ENCODE measurements at regions not wholly inside any gene's neighbourhood (a gene's known extent, or its start where the extent isn't known, plus 50 kb on each side); places are given as distances from the start of the nearest gene placed in this dataset.

- DNase-seq, result no peak
These were observed 401.9 kb downstream of the QKI start for GRCh38 chr6:163816441-163816840.

GRCh38 chr6:163815796-163816195, 401.3 kb downstream of the QKI start:
- DNase-seq, result no peak

GRCh38 chr6:163814494-163815364, 400.2 kb downstream of the QKI start:
- DNase-seq, result no peak

GRCh38 chr6:163813979-163814493, 399.5 kb downstream of the QKI start:
- no peak for DNase-seq

- no peak for DNase-seq
These were observed 396.8 kb downstream of the QKI start for GRCh38 chr6:163811317-163811716.

GRCh38 chr6:163809364-163809763, 394.8 kb downstream of the QKI start:
- DNase-seq, result no peak

GRCh38 chr6:163808871-163809270, 394.4 kb downstream of the QKI start:
- no peak for DNase-seq

- no peak for DNase-seq
These were observed 393.7 kb downstream of the QKI start for GRCh38 chr6:163808231-163808630.

- no peak for DNase-seq
These were observed 392.4 kb downstream of the QKI start for GRCh38 chr6:163806755-163807499.

- DNase-seq, result no peak
These were observed 390.5 kb downstream of the QKI start for GRCh38 chr6:163804991-163805390.

- no peak for DNase-seq
These were observed 387.7 kb downstream of the QKI start for GRCh38 chr6:163802267-163802666.

- DNase-seq, result no peak
These were observed 382.9 kb downstream of the QKI start for GRCh38 chr6:163797296-163797845.

- no peak for DNase-seq
These were observed 378.8 kb downstream of the QKI start for GRCh38 chr6:163793011-163793983.

- no peak for DNase-seq
These were observed 375.8 kb downstream of the QKI start for GRCh38 chr6:163790266-163790840.

- DNase-seq, result no peak
These were observed 374.8 kb downstream of the QKI start for GRCh38 chr6:163789199-163789810.

GRCh38 chr6:163786995-163787671, 372.6 kb downstream of the QKI start:
- no peak for DNase-seq

GRCh38 chr6:163782436-163783003, 368.0 kb downstream of the QKI start:
- no peak for DNase-seq

- DNase-seq, result no peak
These were observed 366.5 kb downstream of the QKI start for GRCh38 chr6:163780994-163781393.

GRCh38 chr6:163779727-163780284, 365.3 kb downstream of the QKI start:
- no peak for DNase-seq

GRCh38 chr6:163777716-163778115, 363.2 kb downstream of the QKI start:
- no peak for DNase-seq
